SK-N-SH (cell line): ENCODE measurements at regions not wholly inside any gene's neighbourhood (a gene's known extent, or its start where the extent isn't known, plus 50 kb on each side); places are given as distances from the start of the nearest gene placed in this dataset.

ENCODE experiments used
- EP300 ChIP-seq, 2 experiments: IDR thresholded peaks; 2 replicates each; pipeline versions ENCODE4 v1.4.0 to v1.6.1; 2012; ENCODE audit warnings: borderline replicate concordance in 1 of 2, low read depth in 1 of 2, low read length in 1 of 2
- FOSL2 ChIP-seq: IDR thresholded peaks from 2 replicates; pipeline ENCODE4 v1.4.0; 2012; ENCODE audit warnings: low read depth, mild to moderate bottlenecking, moderate library complexity, borderline replicate concordance
- GABPA ChIP-seq: IDR thresholded peaks from 2 replicates; pipeline ENCODE4 v1.4.0; 2012; ENCODE audit warnings: low read depth, mild to moderate bottlenecking
- GATA2 ChIP-seq: sonication (generic); formaldehyde crosslinking; IDR thresholded peaks from 2 replicates; pipeline ENCODE4 v1.5.0; 2020; ENCODE audit warnings: mild to moderate bottlenecking, missing genetic modification reagents
- JUND ChIP-seq: IDR thresholded peaks from 2 replicates; pipeline ENCODE4 v1.4.0; 2012
- POLR2AphosphoS5 ChIP-seq: IDR thresholded peaks from 2 replicates; pipeline ENCODE4 v1.6.1; 2012; ENCODE audit warnings: low read depth, low read length
- RCOR1 ChIP-seq: fragments of 150-350 bp; IDR thresholded peaks from 2 replicates; pipeline ENCODE4 v1.6.1; 2017; ENCODE audit warnings: antibody characterized with exemption, low read length
- SIN3A ChIP-seq: IDR thresholded peaks from 2 replicates; pipeline ENCODE4 v1.6.1; 2012; ENCODE audit warnings: low read depth, mild to moderate bottlenecking, low read length, moderate library complexity, borderline replicate concordance
- SMC3 ChIP-seq: IDR thresholded peaks from 2 replicates; pipeline ENCODE4 v1.6.1; 2012; ENCODE audit warnings: low read depth, low read length, improper control_type of control experiment
- YY1 ChIP-seq: IDR thresholded peaks from 2 replicates; pipeline ENCODE4 v1.4.0; 2012; ENCODE audit warnings: low read depth, mild to moderate bottlenecking
- TF ChIP-seq, protein P1 (sequence below): fragments of 200-600 bp; sonication (generic); IDR thresholded peaks from 2 replicates; pipeline ENCODE4 v1.6.1; 2017; ENCODE audit warnings: antibody characterized with exemption, mild to moderate bottlenecking, moderate library complexity
- TF ChIP-seq, protein P2 (sequence below): IDR thresholded peaks from 2 replicates; pipeline ENCODE4 v1.6.1; 2012; ENCODE audit warnings: mild to moderate bottlenecking, low read depth, low read length, moderate library complexity
- TF ChIP-seq, protein P3 (sequence below): IDR thresholded peaks from 2 replicates; pipeline ENCODE4 v1.4.0; 2012; ENCODE audit warnings: low read depth, borderline replicate concordance

DNA sequence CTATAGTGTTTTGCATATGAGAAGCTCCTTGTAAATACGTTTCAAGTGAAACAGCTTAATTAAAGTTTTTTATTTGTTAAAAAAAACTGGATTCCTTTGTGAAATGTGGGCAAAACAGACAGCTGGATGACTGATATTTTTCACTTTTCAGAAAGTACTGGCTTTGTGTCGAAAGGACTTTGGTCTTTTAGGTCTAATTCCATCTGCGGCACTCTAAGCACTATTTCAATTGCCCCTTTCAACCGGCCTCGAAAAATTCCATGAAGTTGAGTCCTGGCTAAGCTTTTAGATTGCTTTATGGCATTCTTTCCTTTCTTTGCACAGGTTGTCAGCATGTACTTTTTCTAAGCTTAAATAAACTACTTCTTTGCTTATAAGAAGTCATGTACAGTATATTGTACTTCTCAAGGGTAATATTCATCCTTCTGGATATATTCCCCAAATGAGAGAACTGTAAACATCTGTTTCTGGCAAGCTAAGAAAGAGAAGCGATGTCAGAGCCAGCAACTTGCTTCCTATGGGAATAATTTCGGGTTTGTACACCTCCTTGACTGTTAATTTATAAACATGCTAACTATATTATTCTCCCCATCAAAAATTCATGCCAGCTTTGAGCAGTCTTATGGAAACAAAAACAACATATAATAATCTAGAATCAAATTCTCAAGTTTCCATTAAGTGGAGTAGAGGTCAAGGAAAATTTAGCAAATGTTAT, 611.3 kb downstream of the ETNK1 start:
- TF ChIP-seq YY1 (no peak), JUND (no peak), POLR2AphosphoS5 (no peak), SMC3 (no peak), GABPA (no peak), RCOR1 (no peak), SIN3A (no peak), FOSL2 (no peak), EP300 (IDR thresholded peaks at IDR 0.05; ENCODE audit: borderline replicate concordance in 1 of 2, low read depth in 1 of 2, low read length in 1 of 2) (no peak), GATA2 (CRISPR knock-in tag) (no peak)
- TF ChIP-seq, protein P1, sequence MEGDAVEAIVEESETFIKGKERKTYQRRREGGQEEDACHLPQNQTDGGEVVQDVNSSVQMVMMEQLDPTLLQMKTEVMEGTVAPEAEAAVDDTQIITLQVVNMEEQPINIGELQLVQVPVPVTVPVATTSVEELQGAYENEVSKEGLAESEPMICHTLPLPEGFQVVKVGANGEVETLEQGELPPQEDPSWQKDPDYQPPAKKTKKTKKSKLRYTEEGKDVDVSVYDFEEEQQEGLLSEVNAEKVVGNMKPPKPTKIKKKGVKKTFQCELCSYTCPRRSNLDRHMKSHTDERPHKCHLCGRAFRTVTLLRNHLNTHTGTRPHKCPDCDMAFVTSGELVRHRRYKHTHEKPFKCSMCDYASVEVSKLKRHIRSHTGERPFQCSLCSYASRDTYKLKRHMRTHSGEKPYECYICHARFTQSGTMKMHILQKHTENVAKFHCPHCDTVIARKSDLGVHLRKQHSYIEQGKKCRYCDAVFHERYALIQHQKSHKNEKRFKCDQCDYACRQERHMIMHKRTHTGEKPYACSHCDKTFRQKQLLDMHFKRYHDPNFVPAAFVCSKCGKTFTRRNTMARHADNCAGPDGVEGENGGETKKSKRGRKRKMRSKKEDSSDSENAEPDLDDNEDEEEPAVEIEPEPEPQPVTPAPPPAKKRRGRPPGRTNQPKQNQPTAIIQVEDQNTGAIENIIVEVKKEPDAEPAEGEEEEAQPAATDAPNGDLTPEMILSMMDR: no peak
- TF ChIP-seq, protein P2, sequence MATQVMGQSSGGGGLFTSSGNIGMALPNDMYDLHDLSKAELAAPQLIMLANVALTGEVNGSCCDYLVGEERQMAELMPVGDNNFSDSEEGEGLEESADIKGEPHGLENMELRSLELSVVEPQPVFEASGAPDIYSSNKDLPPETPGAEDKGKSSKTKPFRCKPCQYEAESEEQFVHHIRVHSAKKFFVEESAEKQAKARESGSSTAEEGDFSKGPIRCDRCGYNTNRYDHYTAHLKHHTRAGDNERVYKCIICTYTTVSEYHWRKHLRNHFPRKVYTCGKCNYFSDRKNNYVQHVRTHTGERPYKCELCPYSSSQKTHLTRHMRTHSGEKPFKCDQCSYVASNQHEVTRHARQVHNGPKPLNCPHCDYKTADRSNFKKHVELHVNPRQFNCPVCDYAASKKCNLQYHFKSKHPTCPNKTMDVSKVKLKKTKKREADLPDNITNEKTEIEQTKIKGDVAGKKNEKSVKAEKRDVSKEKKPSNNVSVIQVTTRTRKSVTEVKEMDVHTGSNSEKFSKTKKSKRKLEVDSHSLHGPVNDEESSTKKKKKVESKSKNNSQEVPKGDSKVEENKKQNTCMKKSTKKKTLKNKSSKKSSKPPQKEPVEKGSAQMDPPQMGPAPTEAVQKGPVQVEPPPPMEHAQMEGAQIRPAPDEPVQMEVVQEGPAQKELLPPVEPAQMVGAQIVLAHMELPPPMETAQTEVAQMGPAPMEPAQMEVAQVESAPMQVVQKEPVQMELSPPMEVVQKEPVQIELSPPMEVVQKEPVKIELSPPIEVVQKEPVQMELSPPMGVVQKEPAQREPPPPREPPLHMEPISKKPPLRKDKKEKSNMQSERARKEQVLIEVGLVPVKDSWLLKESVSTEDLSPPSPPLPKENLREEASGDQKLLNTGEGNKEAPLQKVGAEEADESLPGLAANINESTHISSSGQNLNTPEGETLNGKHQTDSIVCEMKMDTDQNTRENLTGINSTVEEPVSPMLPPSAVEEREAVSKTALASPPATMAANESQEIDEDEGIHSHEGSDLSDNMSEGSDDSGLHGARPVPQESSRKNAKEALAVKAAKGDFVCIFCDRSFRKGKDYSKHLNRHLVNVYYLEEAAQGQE: no peak
- TF ChIP-seq, protein P3, sequence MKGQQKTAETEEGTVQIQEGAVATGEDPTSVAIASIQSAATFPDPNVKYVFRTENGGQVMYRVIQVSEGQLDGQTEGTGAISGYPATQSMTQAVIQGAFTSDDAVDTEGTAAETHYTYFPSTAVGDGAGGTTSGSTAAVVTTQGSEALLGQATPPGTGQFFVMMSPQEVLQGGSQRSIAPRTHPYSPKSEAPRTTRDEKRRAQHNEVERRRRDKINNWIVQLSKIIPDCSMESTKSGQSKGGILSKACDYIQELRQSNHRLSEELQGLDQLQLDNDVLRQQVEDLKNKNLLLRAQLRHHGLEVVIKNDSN: no peak
